Naive thymus-derived CD4-positive, alpha-beta T cell (primary cell): ENCODE measurements at regions not wholly inside any gene's neighbourhood (a gene's known extent, or its start where the extent isn't known, plus 50 kb on each side); places are given as distances from the start of the nearest gene placed in this dataset.

Source experiments
- ATAC-seq: fragments of 150-1000 bp; cut with Tn5 transposase; 2 replicates; pipeline ENCODE4 v1.10.0; 2021; ENCODE audit warnings: mild to moderate bottlenecking, moderate library complexity
- CTCF ChIA-PET: fragments of 350-600 bp; sonication (Branson Sonifier 250); formaldehyde crosslinking; loops from one replicate; lab custom pipeline; 2021; ENCODE audit warnings: antibody characterized with exemption; lab: Charles Lee
- POLR2A ChIA-PET: fragments of 350-600 bp; sonication (Branson Sonifier 250); formaldehyde crosslinking; loops from one replicate; lab custom pipeline; 2021; ENCODE audit warnings: antibody characterized with exemption, inconsistent platforms; lab: Charles Lee
- DNase-seq, 9 donors: peaks; one replicate each; pipeline versions ENCODE4 v3.0.0 to v3.0.0-alpha.2; 2020 to 2022; ENCODE audit warnings: mixed read lengths in 1 of 9
- H3K27ac ChIP-seq: one replicate; pipeline ENCODE4 v1.7.0; 2013; ENCODE audit warnings: mild to moderate bottlenecking, low read depth, low read length, moderate library complexity
- H3K27me3 ChIP-seq, 2 donors: one replicate each; pipeline ENCODE4 v1.7.0; 2013; ENCODE audit warnings: low read length in 2 of 2, mild to moderate bottlenecking in 2 of 2, moderate library complexity in 2 of 2; ENCODE audit not compliant: control insufficient read depth in 2 of 2, insufficient read depth in 2 of 2
- H3K36me3 ChIP-seq, 3 experiments: 1 replicate in 2 of 3; 2 replicates in 1 of 3; pipeline ENCODE4 v1.7.0; 2013; ENCODE audit warnings: low read length in 3 of 3, mild to moderate bottlenecking in 3 of 3, moderate library complexity in 1 of 3; ENCODE audit not compliant: insufficient read depth in 3 of 3, control insufficient read depth in 2 of 3
- H3K4me1 ChIP-seq, 2 donors: one replicate each; pipeline ENCODE4 v1.7.0; 2013; ENCODE audit warnings: low read length in 2 of 2, mild to moderate bottlenecking in 2 of 2, moderate library complexity in 1 of 2; ENCODE audit not compliant: control insufficient read depth in 2 of 2, insufficient read depth in 2 of 2
- H3K4me3 ChIP-seq: 2 replicates; pipeline ENCODE4 v1.7.0; 2013; ENCODE audit warnings: mild to moderate bottlenecking, low read length
- H3K9me3 ChIP-seq, 3 experiments: 1 replicate in 2 of 3; 2 replicates in 1 of 3; pipeline ENCODE4 v1.7.0; 2013; ENCODE audit warnings: low read length in 3 of 3; ENCODE audit not compliant: control insufficient read depth in 2 of 3
- H3K27ac Mint-ChIP-seq, 9 donors: one replicate each; pipeline ENCODE4 v1.8.0; 2020 to 2022; ENCODE audit warnings: mixed read lengths in 9 of 9, mild to moderate bottlenecking in 8 of 9, moderate library complexity in 5 of 9, inconsistent platforms in 2 of 9
- H3K27me3 Mint-ChIP-seq, 5 donors: one replicate each; pipeline ENCODE4 v1.8.0; 2021 to 2022; ENCODE audit warnings: mixed read lengths in 5 of 5, mild to moderate bottlenecking in 1 of 5
- H3K36me3 Mint-ChIP-seq, 5 donors: one replicate each; pipeline ENCODE4 v1.8.0; 2020 to 2022; ENCODE audit warnings: mixed read lengths in 5 of 5, mild to moderate bottlenecking in 3 of 5, inconsistent platforms in 1 of 5
- H3K4me1 Mint-ChIP-seq, 7 donors: one replicate each; pipeline ENCODE4 v1.8.0; 2020 to 2022; ENCODE audit warnings: mixed read lengths in 7 of 7, mild to moderate bottlenecking in 3 of 7, inconsistent platforms in 1 of 7
- H3K4me3 Mint-ChIP-seq, 10 donors: one replicate each; pipeline ENCODE4 v1.8.0; 2020 to 2022; ENCODE audit warnings: mild to moderate bottlenecking in 10 of 10, mixed read lengths in 10 of 10, moderate library complexity in 6 of 10, inconsistent platforms in 2 of 10
- H3K9me3 Mint-ChIP-seq, 11 donors: one replicate each; pipeline ENCODE4 v1.8.0; 2020 to 2022; ENCODE audit warnings: mixed read lengths in 11 of 11, mild to moderate bottlenecking in 4 of 11, inconsistent platforms in 1 of 11, moderate library complexity in 1 of 11
- intact Hi-C, 2 donors: fragments of 100-400 bp; cut with micrococcal nuclease; formaldehyde crosslinking; loops; one replicate each; pipeline ENCODE4 v1.15.1; 2023

DNA sequence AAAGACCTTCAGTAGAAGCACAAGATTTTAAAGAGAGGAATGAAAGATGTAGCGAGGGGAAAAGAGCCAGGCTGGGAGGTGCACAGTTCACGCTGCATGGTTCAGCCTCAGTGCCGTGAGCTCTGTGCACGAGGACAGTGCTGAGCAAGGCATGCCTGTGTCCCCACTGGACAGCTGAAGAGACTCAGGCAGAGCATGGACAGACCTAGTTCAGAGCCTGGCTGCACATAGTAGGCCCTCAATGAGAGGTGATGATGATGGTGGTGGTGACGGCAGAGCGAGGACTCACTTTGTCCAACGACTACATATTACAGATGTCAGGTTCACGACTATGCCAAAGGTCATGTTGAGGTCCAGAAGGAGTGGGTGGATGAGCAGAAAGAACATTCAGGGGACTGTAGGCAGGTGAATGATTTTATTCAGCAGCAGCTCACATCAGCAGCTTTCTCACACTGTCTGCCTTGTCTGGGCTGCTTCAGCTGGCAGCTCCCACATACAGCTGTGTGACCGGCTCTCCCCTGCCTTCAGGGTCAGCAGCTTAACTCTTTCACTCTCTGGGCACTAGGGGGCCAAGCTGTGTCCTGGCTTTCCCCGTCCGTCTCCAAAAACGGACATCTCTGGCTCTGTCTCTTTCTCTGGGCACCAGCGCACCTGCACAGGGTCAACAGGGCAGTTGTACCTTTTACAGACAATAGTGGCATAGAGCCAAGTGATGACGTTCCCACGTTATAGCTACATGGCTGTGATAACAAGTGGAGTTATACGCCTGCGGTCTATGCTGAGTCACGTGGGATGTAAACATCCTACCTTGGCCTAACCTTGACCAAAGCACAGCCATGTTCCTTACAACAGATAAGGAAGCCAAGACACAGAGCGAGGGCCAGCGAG, 83.4 kb upstream of the KCNK12 start:
- ChIA-PET CTCF (no interaction called here), POLR2A (interaction anchor here (0.6 kb wide), 2 partner anchors 12 to 33 kb away, joined by 5 read pairs; no protein-coding TSS in a partner anchor)
- Histone ChIP-seq H3K36me3 (no peaks in the 10 kb centered on the region), H3K9me3 (no peaks in the 10 kb centered on the region), H3K27me3 (no peaks in the 10 kb centered on the region), H3K4me1 (no peaks in the 10 kb centered on the region), H3K27ac (no peak overlapping the region), H3K4me3 (no peak overlapping the region)
- H3K4me3 Mint-ChIP-seq = no peak overlapping the region
- DNase-seq (no peak), ATAC-seq (no peak)
- H3K27me3 Mint-ChIP-seq = peaks cover 0 to 10% (median 0%) of the 10 kb centered on the region in 5 donors
- intact Hi-C loops = no loop called here
- H3K36me3 Mint-ChIP-seq = no peaks in the 10 kb centered on the region
- H3K9me3 Mint-ChIP-seq = no peaks in the 10 kb centered on the region
- no peaks in the 10 kb centered on the region for H3K4me1 Mint-ChIP-seq
- H3K27ac Mint-ChIP-seq = no peak overlapping the region

DNA sequence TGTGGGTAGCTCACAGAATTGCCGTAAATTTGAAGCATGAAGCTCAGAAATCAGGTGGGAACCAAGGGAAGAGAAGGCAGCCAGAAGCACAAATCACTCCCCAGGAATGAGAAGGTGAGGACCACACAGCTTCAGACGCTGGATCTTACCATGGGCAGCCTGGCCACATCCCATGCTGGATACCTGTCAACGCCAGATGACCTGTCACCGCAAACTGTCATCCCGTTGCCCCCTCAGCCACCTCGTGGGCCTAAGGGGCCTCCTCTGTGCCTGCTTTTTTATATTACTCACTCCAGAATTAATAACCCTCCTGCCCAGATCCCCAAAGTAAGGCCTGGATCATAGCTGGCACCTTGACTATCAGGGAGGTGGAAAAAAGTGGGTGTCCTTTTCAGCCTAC, 82.3 kb upstream of the KCNK12 start:
- Histone ChIP-seq H3K9me3 (no peaks in the 10 kb centered on the region), H3K4me3 (no peak overlapping the region), H3K27ac (no peak overlapping the region), H3K36me3 (no peaks in the 10 kb centered on the region), H3K27me3 (no peaks in the 10 kb centered on the region), H3K4me1 (no peaks in the 10 kb centered on the region)
- Mint-ChIP-seq H3K4me1 (no peaks in the 10 kb centered on the region), H3K27ac (no peak overlapping the region), H3K9me3 (no peaks in the 10 kb centered on the region), H3K27me3 (peaks cover 0 to 10% (median 0%) of the 10 kb centered on the region in 5 donors), H3K4me3 (no peak overlapping the region), H3K36me3 (no peaks in the 10 kb centered on the region)
- CTCF ChIA-PET = no interaction called here
- no peak for ATAC-seq
- intact Hi-C loops = no loop called here
- POLR2A ChIA-PET = no interaction called here
- no peak for DNase-seq

DNA sequence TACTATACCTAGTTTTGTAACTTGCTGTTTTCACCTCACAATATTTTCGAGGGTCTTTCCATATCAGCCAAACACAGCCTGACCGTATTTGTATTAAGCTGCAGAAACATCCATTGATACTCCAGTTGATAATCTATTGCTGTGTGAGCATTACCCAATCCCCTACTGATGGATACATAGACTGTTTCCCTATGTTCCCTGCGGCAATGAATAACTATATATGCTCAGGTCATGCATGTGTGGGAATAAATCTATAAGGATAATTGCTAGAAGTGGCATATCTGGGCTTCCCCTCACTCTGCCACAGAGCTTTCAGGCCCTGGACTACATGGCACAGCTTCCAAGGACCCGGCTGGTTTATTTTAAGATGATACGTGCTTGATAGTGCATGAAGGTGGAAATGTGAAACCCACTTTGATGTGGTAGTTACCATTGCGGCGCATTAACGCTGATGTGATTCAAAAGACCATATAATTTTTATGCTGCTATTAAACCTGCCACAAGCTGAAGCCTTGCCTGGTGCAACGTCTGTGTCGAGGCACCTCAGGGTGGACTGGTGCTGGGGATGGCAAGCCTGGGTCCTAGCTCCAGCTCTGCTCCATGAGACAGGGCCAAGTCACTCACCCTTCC, 81.4 kb upstream of the KCNK12 start:
- no peaks in the 10 kb centered on the region for H3K9me3 ChIP-seq
- CTCF ChIA-PET = no interaction called here
- no peaks in the 10 kb centered on the region for H3K36me3 ChIP-seq
- no peak for ATAC-seq
- no peak overlapping the region for H3K4me3 Mint-ChIP-seq
- no peak overlapping the region for H3K27ac Mint-ChIP-seq
- no peaks in the 10 kb centered on the region for H3K4me1 Mint-ChIP-seq
- peaks cover 0 to 3% (median 0%) of the 10 kb centered on the region in 5 donors for H3K36me3 Mint-ChIP-seq
- H3K27me3 Mint-ChIP-seq = peaks cover 0 to 14% (median 0%) of the 10 kb centered on the region in 5 donors
- no peaks in the 10 kb centered on the region for H3K4me1 ChIP-seq
- intact Hi-C loops = no loop called here
- H3K9me3 Mint-ChIP-seq = peaks cover 0 to 2% (median 0%) of the 10 kb centered on the region in 11 donors
- H3K27ac ChIP-seq = no peak overlapping the region
- no peak for DNase-seq
- H3K4me3 ChIP-seq = no peak overlapping the region
- POLR2A ChIA-PET = no interaction called here
- no peaks in the 10 kb centered on the region for H3K27me3 ChIP-seq

DNA sequence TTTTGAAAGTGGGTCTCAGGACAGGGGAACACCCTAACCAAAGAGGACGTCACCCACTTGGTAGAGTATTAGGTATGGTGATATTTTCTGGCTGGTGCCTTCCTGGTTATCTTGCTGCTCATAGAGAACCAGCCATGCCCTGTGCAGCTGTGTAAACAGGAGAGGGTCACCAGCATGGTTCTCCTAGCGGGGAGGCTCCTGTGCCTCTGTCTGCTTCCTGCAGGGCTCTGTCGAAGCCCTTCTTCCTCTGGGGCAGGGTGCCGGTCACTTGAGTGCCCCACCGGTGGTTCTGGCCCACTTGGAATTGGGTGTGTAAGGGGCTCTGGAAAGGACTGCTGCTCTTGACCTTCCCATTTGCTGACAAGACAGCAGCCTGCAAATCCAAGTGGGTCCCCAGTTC, 80.5 kb upstream of the KCNK12 start:
- H3K9me3 ChIP-seq = no peaks in the 10 kb centered on the region
- no peaks in the 10 kb centered on the region for H3K4me1 ChIP-seq
- ATAC-seq (no peak), DNase-seq (no peak)
- no peak overlapping the region for H3K27ac ChIP-seq
- no peak overlapping the region for H3K4me3 ChIP-seq
- no peaks in the 10 kb centered on the region for H3K27me3 ChIP-seq
- H3K36me3 ChIP-seq = no peaks in the 10 kb centered on the region
- intact Hi-C loops = no loop called here
- CTCF ChIA-PET = no interaction called here
- H3K9me3 Mint-ChIP-seq = peaks cover 0 to 2% (median 0%) of the 10 kb centered on the region in 11 donors
- peaks cover 0 to 3% (median 0%) of the 10 kb centered on the region in 5 donors for H3K36me3 Mint-ChIP-seq
- no peak overlapping the region for H3K4me3 Mint-ChIP-seq
- H3K27ac Mint-ChIP-seq = no peak overlapping the region
- H3K4me1 Mint-ChIP-seq = no peaks in the 10 kb centered on the region
- H3K27me3 Mint-ChIP-seq = peaks cover 0 to 14% (median 0%) of the 10 kb centered on the region in 5 donors
- POLR2A ChIA-PET = no interaction called here

DNA sequence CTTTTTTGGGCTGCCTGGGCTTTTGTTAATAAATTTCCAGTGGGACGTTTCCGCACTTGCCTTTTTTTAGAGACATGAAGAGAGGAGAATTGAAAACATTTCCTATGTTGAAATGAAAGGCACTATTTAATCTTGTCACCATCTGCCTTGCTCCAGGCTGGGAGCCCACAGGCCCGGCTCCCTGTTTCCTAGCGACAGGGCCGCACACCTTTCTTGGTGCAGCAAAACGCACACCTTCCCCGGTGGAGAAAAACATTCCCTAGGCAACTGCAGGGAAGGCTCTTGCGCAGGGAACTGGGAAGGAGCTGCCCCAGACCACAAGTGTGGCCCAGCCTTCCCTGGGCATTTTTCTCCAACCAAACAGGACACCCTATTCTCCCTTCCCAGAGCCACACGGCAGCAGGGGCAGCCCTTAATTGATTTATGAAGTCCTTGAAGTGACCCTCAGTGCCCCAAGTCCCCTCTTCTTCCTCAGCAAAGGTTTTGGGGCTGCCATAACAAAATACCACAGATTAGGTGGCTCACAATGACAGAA, 79.3 kb upstream of the KCNK12 start:
- Histone ChIP-seq H3K4me3 (no peak overlapping the region), H3K27me3 (no peaks in the 10 kb centered on the region), H3K4me1 (no peaks in the 10 kb centered on the region), H3K27ac (no peak overlapping the region), H3K9me3 (no peaks in the 10 kb centered on the region), H3K36me3 (no peaks in the 10 kb centered on the region)
- Mint-ChIP-seq H3K27me3 (peaks cover 0 to 14% (median 0%) of the 10 kb centered on the region in 5 donors), H3K27ac (no peak overlapping the region), H3K36me3 (peaks cover 0 to 3% (median 0%) of the 10 kb centered on the region in 5 donors), H3K4me3 (no peak overlapping the region), H3K4me1 (no peaks in the 10 kb centered on the region), H3K9me3 (peaks cover 0 to 2% (median 0%) of the 10 kb centered on the region in 11 donors)
- ChIA-PET POLR2A (no interaction called here), CTCF (no interaction called here)
- no peak for DNase-seq
- intact Hi-C loops = no loop called here
- ATAC-seq = no peak

DNA sequence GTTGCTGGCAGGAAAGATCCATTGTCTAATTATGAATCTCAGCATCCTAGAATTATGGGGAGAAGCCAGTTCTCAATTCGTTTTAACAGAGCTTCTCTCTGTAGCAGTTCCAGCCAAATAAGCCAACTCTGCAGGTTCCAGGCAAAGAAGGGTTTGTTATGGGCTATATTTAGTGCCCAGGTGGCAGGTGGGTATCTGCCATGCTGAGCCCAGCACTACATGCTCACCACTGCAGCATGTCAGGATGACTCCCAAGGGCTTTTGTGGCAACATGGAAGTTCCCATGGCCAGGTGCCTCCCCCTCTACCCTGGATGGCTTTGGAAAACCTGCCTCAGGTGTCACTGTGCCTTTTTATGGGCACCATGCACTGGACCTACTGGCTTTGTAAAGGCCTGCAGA, 74.5 kb upstream of the KCNK12 start:
- POLR2A ChIA-PET = no interaction called here

More for the DNA sequence above, 74.5 kb upstream of the KCNK12 start:
- H3K27me3 Mint-ChIP-seq = peaks cover 0 to 9% (median 0%) of the 10 kb centered on the region in 5 donors
- Histone ChIP-seq H3K4me3 (no peak overlapping the region), H3K27ac (no peak overlapping the region), H3K9me3 (no peaks in the 10 kb centered on the region), H3K36me3 (no peaks in the 10 kb centered on the region), H3K27me3 (no peaks in the 10 kb centered on the region), H3K4me1 (no peaks in the 10 kb centered on the region)
- no peak for ATAC-seq
- intact Hi-C loops = no loop called here
- peaks cover 0 to 2% (median 0%) of the 10 kb centered on the region in 11 donors for H3K9me3 Mint-ChIP-seq
- H3K4me3 Mint-ChIP-seq = no peak overlapping the region
- CTCF ChIA-PET = no interaction called here
- H3K4me1 Mint-ChIP-seq = peaks cover 0 to 2% (median 0%) of the 10 kb centered on the region in 7 donors
- H3K36me3 Mint-ChIP-seq = peaks cover 0 to 3% (median 0%) of the 10 kb centered on the region in 5 donors
- no peak for DNase-seq
- H3K27ac Mint-ChIP-seq = no peak overlapping the region
